ENCODE measurements at regions not wholly inside any gene's neighbourhood (a gene's known extent, or its start where the extent isn't known, plus 50 kb on each side); places are given as distances from the start of the nearest gene placed in this dataset.

DNA sequence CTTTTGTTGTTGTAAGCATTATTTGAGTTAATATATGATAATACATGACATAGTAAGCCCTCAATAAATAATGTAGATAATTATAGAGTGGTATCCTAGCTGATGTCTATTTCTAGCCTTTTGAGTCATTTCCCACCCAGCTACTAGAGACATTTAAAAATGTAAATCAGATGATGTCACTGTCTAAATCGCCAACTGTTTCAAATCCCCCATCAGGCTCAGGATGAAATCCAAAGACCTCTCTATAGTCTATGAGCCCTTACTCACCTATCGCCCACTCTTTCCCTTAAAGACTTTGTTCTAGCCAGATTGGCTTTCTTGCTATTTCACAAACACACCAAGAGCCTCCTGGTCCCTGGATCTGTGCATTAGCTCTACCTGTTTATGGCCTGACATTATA, 135.4 kb upstream of the PLET1 start:
- peaks cover 0 to 2% of the 10 kb centered on the region in 2 experiments for H3K27me3 ChIP-seq (ENCODE audit: control insufficient read depth in 2 of 2, insufficient read depth in 2 of 2, low read length in 2 of 2)
- BruUV-seq (replicated peaks) = no TSS peak
- TF ChIP-seq, protein P1, sequence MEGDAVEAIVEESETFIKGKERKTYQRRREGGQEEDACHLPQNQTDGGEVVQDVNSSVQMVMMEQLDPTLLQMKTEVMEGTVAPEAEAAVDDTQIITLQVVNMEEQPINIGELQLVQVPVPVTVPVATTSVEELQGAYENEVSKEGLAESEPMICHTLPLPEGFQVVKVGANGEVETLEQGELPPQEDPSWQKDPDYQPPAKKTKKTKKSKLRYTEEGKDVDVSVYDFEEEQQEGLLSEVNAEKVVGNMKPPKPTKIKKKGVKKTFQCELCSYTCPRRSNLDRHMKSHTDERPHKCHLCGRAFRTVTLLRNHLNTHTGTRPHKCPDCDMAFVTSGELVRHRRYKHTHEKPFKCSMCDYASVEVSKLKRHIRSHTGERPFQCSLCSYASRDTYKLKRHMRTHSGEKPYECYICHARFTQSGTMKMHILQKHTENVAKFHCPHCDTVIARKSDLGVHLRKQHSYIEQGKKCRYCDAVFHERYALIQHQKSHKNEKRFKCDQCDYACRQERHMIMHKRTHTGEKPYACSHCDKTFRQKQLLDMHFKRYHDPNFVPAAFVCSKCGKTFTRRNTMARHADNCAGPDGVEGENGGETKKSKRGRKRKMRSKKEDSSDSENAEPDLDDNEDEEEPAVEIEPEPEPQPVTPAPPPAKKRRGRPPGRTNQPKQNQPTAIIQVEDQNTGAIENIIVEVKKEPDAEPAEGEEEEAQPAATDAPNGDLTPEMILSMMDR (IDR thresholded peaks at IDR 0.05; ENCODE audit: extremely low read depth in 1 of 2, insufficient read depth in 1 of 2, low read depth in 1 of 2, low read length in 2 of 2) = no peak
- no peak for TF ChIP-seq FOS (IDR thresholded peaks at IDR 0.05; ENCODE audit: borderline replicate concordance, insufficient read depth, low read length)
- TF ChIP-seq JUN (IDR thresholded peaks at IDR 0.05; ENCODE audit: borderline replicate concordance, insufficient read depth, insufficient read length, low read depth) = no peak
- no peak for TF ChIP-seq EZH2 (IDR thresholded peaks at IDR 0.05; ENCODE audit: borderline replicate concordance, low read depth, low read length, severe bottlenecking)
- no peak for TF ChIP-seq MYC (IDR thresholded peaks at IDR 0.05; ENCODE audit: low read depth, low read length)
- no peak for TF ChIP-seq POLR2A (IDR thresholded peaks at IDR 0.05; ENCODE audit: low read depth, low read length)
- no peak for TF ChIP-seq GATA2 (IDR thresholded peaks at IDR 0.05; ENCODE audit: insufficient read depth, insufficient read length, low read depth, low read length)
- no peak for TF ChIP-seq POLR2AphosphoS5 (IDR thresholded peaks at IDR 0.05; ENCODE audit: insufficient read depth, low read depth, low read length)
- TF ChIP-seq, protein P2, sequence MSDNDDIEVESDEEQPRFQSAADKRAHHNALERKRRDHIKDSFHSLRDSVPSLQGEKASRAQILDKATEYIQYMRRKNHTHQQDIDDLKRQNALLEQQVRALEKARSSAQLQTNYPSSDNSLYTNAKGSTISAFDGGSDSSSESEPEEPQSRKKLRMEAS (IDR thresholded peaks at IDR 0.05; ENCODE audit: insufficient read depth, insufficient read length) = no peak
- no peaks in the 10 kb centered on the region for H3K9me3 ChIP-seq (replicated peaks; ENCODE audit: control insufficient read depth, insufficient read depth, low read length)
- POLR2A ChIA-PET = no interaction called here
- no peaks in the 10 kb centered on the region for H3K36me3 ChIP-seq (ENCODE audit: control insufficient read depth in 2 of 2, extremely low read depth in 1 of 2, insufficient read depth in 2 of 2, low read length in 2 of 2)
- FAIRE-seq (no peak), DNase-seq (ENCODE audit: low read depth, low spot score) (no peak)
- dilution Hi-C loops (cut with MboI; ENCODE audit: extremely low pct_ligation_motif_present, low sequenced_read_pairs) = no loop called here
- CTCF ChIA-PET = no interaction called here
- no peak overlapping the region for H3K4me3 ChIP-seq (replicated peaks in 1 of 3; ENCODE audit: insufficient read depth in 1 of 3, low read depth in 1 of 3, low read length in 3 of 3)
- no peaks in the 10 kb centered on the region for H3K9me1 ChIP-seq (replicated peaks; ENCODE audit: control insufficient read depth, extremely low read depth, insufficient read depth, low read length)
- no peak overlapping the region for H2AFZ ChIP-seq (ENCODE audit: low read depth, low read length)
- no peak overlapping the region for H3K4me2 ChIP-seq (ENCODE audit: insufficient read depth, low read length)
- H3K27ac ChIP-seq (ENCODE audit: insufficient read depth, low read depth, low read length) = no peak overlapping the region
- H3K9ac ChIP-seq (replicated peaks; ENCODE audit: extremely low read depth, insufficient read depth, low read length) = no peak overlapping the region
- no peaks in the 10 kb centered on the region for H4K20me1 ChIP-seq (replicated peaks; ENCODE audit: control insufficient read depth, extremely low read depth, insufficient read depth, low read length)
- H3K4me1 ChIP-seq (ENCODE audit: control insufficient read depth, extremely low read depth, insufficient read depth, low read length) = no peaks in the 10 kb centered on the region
- intact Hi-C loops (cut with micrococcal nuclease) = no loop called here
- no peaks in the 10 kb centered on the region for H3K79me2 ChIP-seq (ENCODE audit: control insufficient read depth, insufficient read depth, low read length)
